Activated T-cell treated with anti-CD3 and anti-CD28 coated beads, Interleukin-2, amount 50 U/mL, for 4 hours (primary cell): ENCODE measurements at regions not wholly inside any gene's neighbourhood (a gene's known extent, or its start where the extent isn't known, plus 50 kb on each side); places are given as distances from the start of the nearest gene placed in this dataset.

Source experiments
- ATAC-seq, 2 donors: fragments of 200-7000 bp; cut with Tn5 transposase; one replicate each; pipeline ENCODE4 v1.10.0; 2021
- DNase-seq: peaks from one replicate; pipeline ENCODE4 v3.0.0-alpha.2; 2020
- H3K27me3 Mint-ChIP-seq: one replicate; pipeline ENCODE4 v1.8.0; 2021; ENCODE audit warnings: low read depth, mixed read lengths
- H3K36me3 Mint-ChIP-seq: one replicate; pipeline ENCODE4 v1.8.0; 2022; ENCODE audit warnings: mixed read lengths; ENCODE audit not compliant: insufficient read depth
- H3K4me1 Mint-ChIP-seq: one replicate; pipeline ENCODE4 v1.8.0; 2021; ENCODE audit warnings: low read depth, mixed read lengths
- H3K4me3 Mint-ChIP-seq: one replicate; pipeline ENCODE4 v1.8.0; 2021; ENCODE audit warnings: mild to moderate bottlenecking, moderate library complexity, mixed read lengths
- H3K9me3 Mint-ChIP-seq: one replicate; pipeline ENCODE4 v1.8.0; 2021; ENCODE audit warnings: mixed read lengths

- no peaks in the 10 kb centered on the region for H3K4me1 Mint-ChIP-seq
- no peak for ATAC-seq
- no peak for DNase-seq
- H3K9me3 Mint-ChIP-seq, result peaks cover 27% of the 10 kb centered on the region
- H3K4me3 Mint-ChIP-seq, result no peak overlapping the region
- no peaks in the 10 kb centered on the region for H3K36me3 Mint-ChIP-seq
- H3K27me3 Mint-ChIP-seq, result no peaks in the 10 kb centered on the region
Observed at GRCh38 chr18:29241199-29241598, 1064.3 kb upstream of the CDH2 start.

GRCh38 chr18:29234751-29235150, 1057.8 kb upstream of the CDH2 start:
- DNase-seq (no peak), ATAC-seq (no peak)
- H3K27me3 Mint-ChIP-seq, result no peaks in the 10 kb centered on the region
- no peaks in the 10 kb centered on the region for H3K4me1 Mint-ChIP-seq
- H3K36me3 Mint-ChIP-seq, result no peaks in the 10 kb centered on the region
- H3K4me3 Mint-ChIP-seq, result no peak overlapping the region
- peaks cover 18% of the 10 kb centered on the region for H3K9me3 Mint-ChIP-seq

GRCh38 chr18:29226213-29226612, 1049.3 kb upstream of the CDH2 start:
- ATAC-seq, result no peak
- Mint-ChIP-seq H3K9me3 (peaks cover 15% of the 10 kb centered on the region), H3K4me3 (no peak overlapping the region), H3K4me1 (no peaks in the 10 kb centered on the region), H3K36me3 (no peaks in the 10 kb centered on the region), H3K27me3 (no peaks in the 10 kb centered on the region)
- no peak for DNase-seq

GRCh38 chr18:29225351-29225750, 1048.4 kb upstream of the CDH2 start:
- DNase-seq (no peak), ATAC-seq (no peak)
- H3K27me3 Mint-ChIP-seq, result no peaks in the 10 kb centered on the region
- no peaks in the 10 kb centered on the region for H3K4me1 Mint-ChIP-seq
- no peaks in the 10 kb centered on the region for H3K36me3 Mint-ChIP-seq
- H3K4me3 Mint-ChIP-seq, result no peak overlapping the region
- H3K9me3 Mint-ChIP-seq, result peaks cover 15% of the 10 kb centered on the region

- no peak for ATAC-seq
- Mint-ChIP-seq H3K4me3 (no peak overlapping the region), H3K4me1 (no peaks in the 10 kb centered on the region), H3K36me3 (no peaks in the 10 kb centered on the region), H3K27me3 (no peaks in the 10 kb centered on the region), H3K9me3 (peaks cover 19% of the 10 kb centered on the region)
- no peak for DNase-seq
Observed at GRCh38 chr18:29218091-29218490, 1041.2 kb upstream of the CDH2 start.

- Mint-ChIP-seq H3K36me3 (no peaks in the 10 kb centered on the region), H3K4me3 (no peak overlapping the region)
- DNase-seq, result no peak
Observed at GRCh38 chr18:29217124-29217915, 1040.4 kb upstream of the CDH2 start.

GRCh38 chr18:29198834-29199233, 1021.9 kb upstream of the CDH2 start:
- no peak for DNase-seq
- no peak for ATAC-seq
- no peaks in the 10 kb centered on the region for H3K4me1 Mint-ChIP-seq
- no peak overlapping the region for H3K4me3 Mint-ChIP-seq
- H3K36me3 Mint-ChIP-seq, result no peaks in the 10 kb centered on the region
- H3K9me3 Mint-ChIP-seq, result peaks cover 25% of the 10 kb centered on the region
- H3K27me3 Mint-ChIP-seq, result no peaks in the 10 kb centered on the region

More at GRCh38 chr18:29217124-29217915, 1040.4 kb upstream of the CDH2 start:
- H3K27me3 Mint-ChIP-seq, result no peaks in the 10 kb centered on the region
- ATAC-seq, result no peak
- H3K4me1 Mint-ChIP-seq, result no peaks in the 10 kb centered on the region
- H3K9me3 Mint-ChIP-seq, result peaks cover 16% of the 10 kb centered on the region

- Mint-ChIP-seq H3K4me3 (no peak overlapping the region), H3K36me3 (no peaks in the 10 kb centered on the region), H3K27me3 (no peaks in the 10 kb centered on the region), H3K9me3 (peaks cover 18% of the 10 kb centered on the region), H3K4me1 (no peaks in the 10 kb centered on the region)
- DNase-seq (no peak), ATAC-seq (no peak)
Observed at GRCh38 chr18:29196307-29196706, 1019.4 kb upstream of the CDH2 start.

- Mint-ChIP-seq H3K4me1 (no peaks in the 10 kb centered on the region), H3K36me3 (no peaks in the 10 kb centered on the region), H3K9me3 (peaks cover 17% of the 10 kb centered on the region), H3K4me3 (no peak overlapping the region), H3K27me3 (no peaks in the 10 kb centered on the region)
- no peak for ATAC-seq
- no peak for DNase-seq
Observed at GRCh38 chr18:29191263-29191662, 1014.3 kb upstream of the CDH2 start.

- no peak for DNase-seq
- Mint-ChIP-seq H3K27me3 (no peaks in the 10 kb centered on the region), H3K4me3 (no peak overlapping the region), H3K9me3 (peaks cover 16% of the 10 kb centered on the region), H3K4me1 (no peaks in the 10 kb centered on the region), H3K36me3 (no peaks in the 10 kb centered on the region)
- no peak for ATAC-seq
Observed at GRCh38 chr18:29188760-29189159, 1011.8 kb upstream of the CDH2 start.

GRCh38 chr18:29185801-29186200, 1008.9 kb upstream of the CDH2 start:
- H3K4me3 Mint-ChIP-seq, result no peak overlapping the region
- no peaks in the 10 kb centered on the region for H3K4me1 Mint-ChIP-seq
- H3K27me3 Mint-ChIP-seq, result no peaks in the 10 kb centered on the region
- ATAC-seq (no peak), DNase-seq (no peak)
- H3K36me3 Mint-ChIP-seq, result no peaks in the 10 kb centered on the region
- peaks cover 9% of the 10 kb centered on the region for H3K9me3 Mint-ChIP-seq

- no peak for DNase-seq
- Mint-ChIP-seq H3K36me3 (no peaks in the 10 kb centered on the region), H3K4me1 (no peaks in the 10 kb centered on the region), H3K27me3 (no peaks in the 10 kb centered on the region), H3K9me3 (peaks cover 6% of the 10 kb centered on the region), H3K4me3 (no peak overlapping the region)
- no peak for ATAC-seq
Observed at GRCh38 chr18:29184654-29185053, 1007.7 kb upstream of the CDH2 start.

GRCh38 chr18:29181151-29181901, 1004.4 kb upstream of the CDH2 start:
- ATAC-seq (no peak), DNase-seq (no peak)
- Mint-ChIP-seq H3K27me3 (no peaks in the 10 kb centered on the region), H3K9me3 (peaks cover 5% of the 10 kb centered on the region), H3K4me1 (no peaks in the 10 kb centered on the region), H3K36me3 (no peaks in the 10 kb centered on the region), H3K4me3 (no peak overlapping the region)

GRCh38 chr18:29176681-29177080, 999.8 kb upstream of the CDH2 start:
- no peak for DNase-seq
- Mint-ChIP-seq H3K4me3 (no peak overlapping the region), H3K27me3 (no peaks in the 10 kb centered on the region), H3K9me3 (peaks cover 8% of the 10 kb centered on the region), H3K36me3 (no peaks in the 10 kb centered on the region), H3K4me1 (no peaks in the 10 kb centered on the region)
- ATAC-seq, result no peak

GRCh38 chr18:29174891-29175290, 998.0 kb upstream of the CDH2 start:
- Mint-ChIP-seq H3K4me1 (no peaks in the 10 kb centered on the region), H3K9me3 (peaks cover 19% of the 10 kb centered on the region)

More at GRCh38 chr18:29174891-29175290, 998.0 kb upstream of the CDH2 start:
- H3K27me3 Mint-ChIP-seq, result no peaks in the 10 kb centered on the region
- no peaks in the 10 kb centered on the region for H3K36me3 Mint-ChIP-seq
- H3K4me3 Mint-ChIP-seq, result no peak overlapping the region
- no peak for DNase-seq
- ATAC-seq, result no peak
